Esophagus muscularis mucosa (tissue), 4 donors: ENCODE measurements at regions not wholly inside any gene's neighbourhood (a gene's known extent, or its start where the extent isn't known, plus 50 kb on each side); places are given as distances from the start of the nearest gene placed in this dataset.

ENCODE experiments used
- EP300 ChIP-seq: sonication (generic); formaldehyde crosslinking; IDR thresholded peaks from one replicate; pipeline ENCODE4 v1.6.1; 2017; ENCODE audit warnings: antibody characterized with exemption
- POLR2A ChIP-seq: fragments of 450-650 bp; IDR thresholded peaks from one replicate; pipeline ENCODE4 v1.6.1; 2017; ENCODE audit warnings: antibody characterized with exemption, moderate library complexity, mild to moderate bottlenecking, low read depth
- TF ChIP-seq, protein P1 (sequence below), 3 experiments: fragments of 200-600 bp in 2 of 3; fragments of 450-650 bp in 1 of 3; sonication (generic) in 2 of 3; IDR thresholded peaks; one replicate each; pipeline ENCODE4 v1.5.1; 2017 to 2019; ENCODE audit warnings: antibody characterized with exemption in 3 of 3, mild to moderate bottlenecking in 2 of 3, moderate library complexity in 1 of 3

DNA sequence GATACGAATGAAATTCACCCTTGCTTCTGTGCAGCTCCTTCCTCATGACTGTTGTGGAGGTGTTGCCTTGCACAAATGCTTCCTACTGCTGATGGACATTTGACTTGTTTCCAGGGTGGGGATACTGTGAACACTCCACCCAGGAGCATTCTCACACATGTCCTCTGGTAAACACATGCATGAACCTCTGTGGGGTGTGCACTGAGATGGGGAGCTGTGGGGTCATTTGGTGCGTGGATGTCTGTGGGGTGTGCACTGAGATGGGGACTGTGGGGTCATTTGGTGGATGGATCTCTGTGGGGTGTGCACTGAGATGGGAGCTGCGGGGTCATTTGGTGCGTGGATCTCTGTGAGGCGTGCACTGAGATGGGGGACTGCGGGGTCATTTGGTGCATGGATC lies 72.9 kb upstream of the IRX4 start:
- TF ChIP-seq, protein P1, sequence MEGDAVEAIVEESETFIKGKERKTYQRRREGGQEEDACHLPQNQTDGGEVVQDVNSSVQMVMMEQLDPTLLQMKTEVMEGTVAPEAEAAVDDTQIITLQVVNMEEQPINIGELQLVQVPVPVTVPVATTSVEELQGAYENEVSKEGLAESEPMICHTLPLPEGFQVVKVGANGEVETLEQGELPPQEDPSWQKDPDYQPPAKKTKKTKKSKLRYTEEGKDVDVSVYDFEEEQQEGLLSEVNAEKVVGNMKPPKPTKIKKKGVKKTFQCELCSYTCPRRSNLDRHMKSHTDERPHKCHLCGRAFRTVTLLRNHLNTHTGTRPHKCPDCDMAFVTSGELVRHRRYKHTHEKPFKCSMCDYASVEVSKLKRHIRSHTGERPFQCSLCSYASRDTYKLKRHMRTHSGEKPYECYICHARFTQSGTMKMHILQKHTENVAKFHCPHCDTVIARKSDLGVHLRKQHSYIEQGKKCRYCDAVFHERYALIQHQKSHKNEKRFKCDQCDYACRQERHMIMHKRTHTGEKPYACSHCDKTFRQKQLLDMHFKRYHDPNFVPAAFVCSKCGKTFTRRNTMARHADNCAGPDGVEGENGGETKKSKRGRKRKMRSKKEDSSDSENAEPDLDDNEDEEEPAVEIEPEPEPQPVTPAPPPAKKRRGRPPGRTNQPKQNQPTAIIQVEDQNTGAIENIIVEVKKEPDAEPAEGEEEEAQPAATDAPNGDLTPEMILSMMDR (IDR thresholded peaks at IDR 0.05): no peak
- TF ChIP-seq POLR2A (no peak), EP300 (no peak)
